GM23338 (cell line): ENCODE measurements at regions not wholly inside any gene's neighbourhood (a gene's known extent, or its start where the extent isn't known, plus 50 kb on each side); places are given as distances from the start of the nearest gene placed in this dataset.

ENCODE experiments used
- ATAC-seq: fragments of 200-7000 bp; cut with Tn5 transposase; 3 replicates; pipeline ENCODE4 v1.9.1; 2020
- DNase-seq: peaks from one replicate; pipeline ENCODE4 v3.0.0-alpha.2; 2015; ENCODE audit warnings: low spot score
- H2AFZ ChIP-seq: fragments of 200-600 bp; sonication (generic); 2 replicates; pipeline ENCODE4 v1.8.0; 2016; ENCODE audit warnings: antibody characterized with exemption, mild to moderate bottlenecking, moderate library complexity
- H3F3A ChIP-seq: fragments of 200-600 bp; sonication (generic); replicated peaks from 2 replicates; pipeline ENCODE4 v1.8.0; 2017; ENCODE audit warnings: antibody characterized with exemption, mixed run types, low read depth
- H3K27ac ChIP-seq: fragments of 200-600 bp; sonication (generic); 2 replicates; pipeline ENCODE4 v1.6.1; 2016; ENCODE audit warnings: low read depth
- H3K27me3 ChIP-seq: fragments of 200-600 bp; sonication (generic); 2 replicates; pipeline ENCODE4 v1.8.0; 2016; ENCODE audit warnings: mild to moderate bottlenecking, mixed run types, moderate library complexity; ENCODE audit not compliant: insufficient read depth
- H3K36me3 ChIP-seq: fragments of 200-600 bp; sonication (generic); 2 replicates; pipeline ENCODE4 v1.8.0; 2016; ENCODE audit warnings: mild to moderate bottlenecking; ENCODE audit not compliant: insufficient read depth
- H3K4me1 ChIP-seq: fragments of 200-600 bp; sonication (generic); 2 replicates; pipeline ENCODE4 v1.8.0; 2016; ENCODE audit warnings: mild to moderate bottlenecking, moderate library complexity; ENCODE audit not compliant: insufficient read depth
- H3K4me2 ChIP-seq: fragments of 200-600 bp; sonication (generic); 2 replicates; pipeline ENCODE4 v1.7.1; 2017; ENCODE audit warnings: mixed run types
- H3K4me3 ChIP-seq: fragments of 200-600 bp; sonication (generic); 2 replicates; pipeline ENCODE4 v1.6.1; 2016; ENCODE audit warnings: mixed run types
- H3K79me2 ChIP-seq: fragments of 200-600 bp; sonication (generic); replicated peaks from 2 replicates; pipeline ENCODE4 v1.8.0; 2017; ENCODE audit warnings: mild to moderate bottlenecking; ENCODE audit not compliant: insufficient read depth
- H3K9me2 ChIP-seq: fragments of 200-600 bp; sonication (generic); 2 replicates; pipeline ENCODE4 v1.8.0; 2017; ENCODE audit not compliant: insufficient read depth
- H4K20me1 ChIP-seq: fragments of 200-600 bp; sonication (generic); replicated peaks from 2 replicates; pipeline ENCODE4 v1.8.0; 2017; ENCODE audit warnings: mild to moderate bottlenecking; ENCODE audit not compliant: insufficient read depth
- H3K27ac Mint-ChIP-seq: 2 replicates; pipeline ENCODE4 v1.8.0; 2020; ENCODE audit warnings: inconsistent platforms, mild to moderate bottlenecking, moderate library complexity, mixed read lengths
- H3K27me3 Mint-ChIP-seq: 3 replicates; pipeline ENCODE4 v1.8.0; 2022; ENCODE audit warnings: low read depth, mild to moderate bottlenecking, moderate library complexity, mixed read lengths, inconsistent platforms; ENCODE audit not compliant: insufficient read depth, poor library complexity
- H3K36me3 Mint-ChIP-seq: 3 replicates; pipeline ENCODE4 v1.8.0; 2021; ENCODE audit warnings: low read depth, mild to moderate bottlenecking, inconsistent platforms, moderate library complexity, mixed read lengths
- H3K4me1 Mint-ChIP-seq: 3 replicates; pipeline ENCODE4 v1.8.0; 2020; ENCODE audit warnings: mild to moderate bottlenecking, inconsistent platforms, mixed read lengths
- H3K4me3 Mint-ChIP-seq: 3 replicates; pipeline ENCODE4 v1.8.0; 2021; ENCODE audit warnings: moderate library complexity, mild to moderate bottlenecking, inconsistent platforms, mixed read lengths
- H3K9me3 Mint-ChIP-seq: 3 replicates; pipeline ENCODE4 v1.8.0; 2020; ENCODE audit warnings: moderate library complexity, mild to moderate bottlenecking, inconsistent platforms, mixed read lengths
- ETS1 ChIP-seq: IDR thresholded peaks from 2 replicates; pipeline ENCODE4 v1.6.1; 2016; ENCODE audit warnings: antibody characterized with exemption
- EZH2 ChIP-seq: fragments of 200-600 bp; sonication (generic); IDR thresholded peaks from one replicate; pipeline ENCODE4 v1.8.0; 2017; ENCODE audit warnings: antibody characterized with exemption, mild to moderate bottlenecking, low read depth; ENCODE audit not compliant: unreplicated experiment
- JUNB ChIP-seq: IDR thresholded peaks from one replicate; pipeline ENCODE4 v1.6.1; 2016; ENCODE audit warnings: antibody characterized with exemption; ENCODE audit not compliant: unreplicated experiment
- STAT1 ChIP-seq: IDR thresholded peaks from one replicate; pipeline ENCODE4 v1.6.1; 2016; ENCODE audit warnings: antibody characterized with exemption; ENCODE audit not compliant: unreplicated experiment
- ZNF114 ChIP-seq: fragments of 250-450 bp; sonication (Bioruptor Pico); IDR thresholded peaks from 2 replicates; pipeline ENCODE4 v1.5.0; 2020; ENCODE audit warnings: mild to moderate bottlenecking, moderate library complexity
- ZNF331 ChIP-seq: fragments of 250-450 bp; sonication (Bioruptor Pico); IDR thresholded peaks from 2 replicates; pipeline ENCODE4 v1.5.0; 2020; ENCODE audit warnings: low read depth, mild to moderate bottlenecking, moderate library complexity
- ZNF462 ChIP-seq: fragments of 250-450 bp; sonication (Bioruptor Pico); IDR thresholded peaks from 2 replicates; pipeline ENCODE4 v1.5.0; 2020; ENCODE audit warnings: mild to moderate bottlenecking, moderate library complexity

- TF ChIP-seq ZNF462 (CRISPR knock-in tag) (no peak), ZNF114 (CRISPR knock-in tag) (no peak), EZH2 (no peak)
These were observed 174.1 kb upstream of the CSF3R start (continued) for GRCh38 chr1:36656838-36657237.

GRCh38 chr1:36656271-36656670, 173.6 kb upstream of the CSF3R start:
- Mint-ChIP-seq H3K36me3 (no peaks in the 10 kb centered on the region; the same call in 2 of the 3 replicates), H3K4me3 (no peak overlapping the region), H3K27ac (no peak overlapping the region), H3K27me3 (peaks cover 6% of the 10 kb centered on the region), H3K9me3 (no peaks in the 10 kb centered on the region; the same call in 1 of the 3 replicates), H3K4me1 (no peaks in the 10 kb centered on the region; the same call in 2 of the 3 replicates)
- Histone ChIP-seq H3K4me2 (no peak overlapping the region), H3K27ac (no peak overlapping the region), H2AFZ (no peak overlapping the region), H3K4me1 (no peaks in the 10 kb centered on the region), H3K79me2 (no peaks in the 10 kb centered on the region), H3K9me2 (no peaks in the 10 kb centered on the region; the same call in 1 of the 2 replicates), H3K4me3 (no peak overlapping the region), H3F3A (no peaks in the 10 kb centered on the region), H3K27me3 (no peaks in the 10 kb centered on the region), H4K20me1 (no peaks in the 10 kb centered on the region), H3K36me3 (no peaks in the 10 kb centered on the region)
- DNase-seq (no peak), ATAC-seq (no peak)
- no peak for TF ChIP-seq ETS1
- TF ChIP-seq ZNF114 (CRISPR knock-in tag) = no peak
- no peak for TF ChIP-seq ZNF331 (CRISPR knock-in tag)
- no peak for TF ChIP-seq STAT1
- TF ChIP-seq JUNB = no peak
- no peak for TF ChIP-seq ZNF462 (CRISPR knock-in tag)
